Fibroblast of pulmonary artery (primary cell): ENCODE measurements at regions not wholly inside any gene's neighbourhood (a gene's known extent, or its start where the extent isn't known, plus 50 kb on each side); places are given as distances from the start of the nearest gene placed in this dataset.

Source experiments
- DNase-seq: peaks from one replicate; pipeline ENCODE4 v3.0.0-alpha.2; 2010; ENCODE audit warnings: low read depth
- H3K4me3 ChIP-seq: replicated peaks from 2 replicates; pipeline ENCODE4 v1.5.1; 2011; ENCODE audit warnings: low read depth, mild to moderate bottlenecking, control low read depth, low read length, moderate library complexity
- CTCF ChIP-seq: IDR thresholded peaks from 2 replicates; pipeline ENCODE4 v1.5.1; 2011; ENCODE audit warnings: mild to moderate bottlenecking, control low read depth, low read length, inconsistent platforms; ENCODE audit errors: missing control alignments

GRCh38 chr1:177891809-177892208 is 78.0 kb downstream of the SEC16B start:
- TF ChIP-seq CTCF, result no peak
- no peak for DNase-seq

GRCh38 chr1:177890479-177890878 is 79.4 kb downstream of the SEC16B start:
- no peak for DNase-seq
- no peak overlapping the region for H3K4me3 ChIP-seq
- no peak for TF ChIP-seq CTCF

More at GRCh38 chr1:177891809-177892208, 78.0 kb downstream of the SEC16B start:
- H3K4me3 ChIP-seq, result no peak overlapping the region

GRCh38 chr1:177884479-177885021 is 85.3 kb downstream of the SEC16B start:
- no peak overlapping the region for H3K4me3 ChIP-seq
- no peak for TF ChIP-seq CTCF
- DNase-seq, result no peak

GRCh38 chr1:177883581-177883980 is 86.3 kb downstream of the SEC16B start:
- no peak overlapping the region for H3K4me3 ChIP-seq
- TF ChIP-seq CTCF, result no peak
- no peak for DNase-seq

- TF ChIP-seq CTCF, result no peak
- no peak for DNase-seq
- no peak overlapping the region for H3K4me3 ChIP-seq
Observed at GRCh38 chr1:177880339-177880891, 89.4 kb downstream of the SEC16B start.

GRCh38 chr1:177877086-177877485 is 92.8 kb downstream of the SEC16B start:
- H3K4me3 ChIP-seq, result no peak overlapping the region
- TF ChIP-seq CTCF, result no peak
- no peak for DNase-seq

GRCh38 chr1:177873238-177873637 is 96.6 kb downstream of the SEC16B start:
- H3K4me3 ChIP-seq, result no peak overlapping the region
- no peak for TF ChIP-seq CTCF
- DNase-seq, result peak; percentile 84
